RWPE2 (cell line): ENCODE measurements at regions not wholly inside any gene's neighbourhood (a gene's known extent, or its start where the extent isn't known, plus 50 kb on each side); places are given as distances from the start of the nearest gene placed in this dataset.

Experiments
- ATAC-seq: fragments of 200-7000 bp; cut with Tn5 transposase; 3 replicates; pipeline ENCODE4 v1.9.1; 2021; ENCODE audit warnings: low read depth
- DNase-seq: peaks from one replicate; pipeline ENCODE4 v3.0.0-alpha.2; 2020; ENCODE audit warnings: low spot score
- H3K27ac ChIP-seq: fragments of 450-650 bp; 2 replicates; pipeline ENCODE4 v1.5.1; 2017; ENCODE audit warnings: mild to moderate bottlenecking; ENCODE audit not compliant: poor library complexity, severe bottlenecking
- H3K27me3 ChIP-seq: fragments of 250-450 bp; sonication (Bioruptor Pico); 2 replicates; pipeline ENCODE4 v1.5.1; 2021; ENCODE audit warnings: mild to moderate bottlenecking, moderate library complexity; ENCODE audit not compliant: insufficient read depth, poor library complexity, severe bottlenecking
- H3K36me3 ChIP-seq: fragments of 250-450 bp; sonication (Bioruptor Pico); 2 replicates; pipeline ENCODE4 v1.5.1; 2020; ENCODE audit warnings: low read depth, mild to moderate bottlenecking, moderate library complexity
- H3K4me1 ChIP-seq: fragments of 250-450 bp; sonication (Bioruptor Pico); 2 replicates; pipeline ENCODE4 v1.5.1; 2021; ENCODE audit warnings: mild to moderate bottlenecking, moderate library complexity; ENCODE audit not compliant: insufficient read depth, poor library complexity, severe bottlenecking
- H3K4me3 ChIP-seq: fragments of 250-450 bp; sonication (Bioruptor Pico); 2 replicates; pipeline ENCODE4 v1.5.1; 2021; ENCODE audit warnings: mild to moderate bottlenecking, moderate library complexity; ENCODE audit not compliant: severe bottlenecking
- H3K9me3 ChIP-seq: fragments of 250-450 bp; sonication (Bioruptor Pico); 2 replicates; pipeline ENCODE4 v1.5.1; 2021; ENCODE audit warnings: mild to moderate bottlenecking, moderate library complexity; ENCODE audit not compliant: severe bottlenecking
- CTCF ChIP-seq: fragments of 450-650 bp; IDR thresholded peaks from one replicate; pipeline ENCODE4 v1.5.1; 2017; ENCODE audit warnings: mild to moderate bottlenecking, moderate library complexity; ENCODE audit not compliant: poor library complexity, severe bottlenecking

GRCh38 chr14:71311061-71311460, 403.8 kb downstream of the PCNX1 start:
- no peak overlapping the region for H3K27ac ChIP-seq
- no peak for TF ChIP-seq CTCF
- ATAC-seq, result no peak
- no peak overlapping the region for H3K4me3 ChIP-seq
- no peak for DNase-seq
- no peaks in the 10 kb centered on the region for H3K36me3 ChIP-seq
- no peaks in the 10 kb centered on the region for H3K27me3 ChIP-seq
- no peaks in the 10 kb centered on the region for H3K4me1 ChIP-seq
- H3K9me3 ChIP-seq, result no peaks in the 10 kb centered on the region

- ATAC-seq (no peak), DNase-seq (no peak)
- Histone ChIP-seq H3K27me3 (no peaks in the 10 kb centered on the region), H3K9me3 (no peaks in the 10 kb centered on the region), H3K36me3 (no peaks in the 10 kb centered on the region), H3K4me1 (no peaks in the 10 kb centered on the region), H3K4me3 (no peak overlapping the region), H3K27ac (no peak overlapping the region)
- no peak for TF ChIP-seq CTCF
Observed at GRCh38 chr14:71314717-71315116, 407.5 kb downstream of the PCNX1 start.

GRCh38 chr14:71317385-71318096, 410.3 kb downstream of the PCNX1 start:
- Histone ChIP-seq H3K9me3 (no peaks in the 10 kb centered on the region), H3K4me3 (no peak overlapping the region), H3K27me3 (no peaks in the 10 kb centered on the region), H3K27ac (no peak overlapping the region), H3K4me1 (peaks cover 4% of the 10 kb centered on the region), H3K36me3 (no peaks in the 10 kb centered on the region)
- DNase-seq (no peak), ATAC-seq (no peak)
- no peak for TF ChIP-seq CTCF

GRCh38 chr14:71318097-71318459, 410.8 kb downstream of the PCNX1 start:
- no peak for ATAC-seq
- TF ChIP-seq CTCF, result no peak
- no peaks in the 10 kb centered on the region for H3K27me3 ChIP-seq
- H3K36me3 ChIP-seq, result peaks cover 4% of the 10 kb centered on the region; the same call in 1 of the 2 replicates
- H3K9me3 ChIP-seq, result no peaks in the 10 kb centered on the region
- no peak overlapping the region for H3K4me3 ChIP-seq
- no peak for DNase-seq
- H3K4me1 ChIP-seq, result peaks cover 8% of the 10 kb centered on the region
- H3K27ac ChIP-seq, result no peak overlapping the region

- peaks cover 22% of the 10 kb centered on the region for H3K4me1 ChIP-seq
- ATAC-seq, result no peak
- DNase-seq, result no peak
- TF ChIP-seq CTCF, result peak; percentile 4
- peak overlapping the region; percentile 81 for H3K4me3 ChIP-seq
- peaks cover 6% of the 10 kb centered on the region; the same call in 1 of the 2 replicates for H3K36me3 ChIP-seq
- H3K27ac ChIP-seq, result peak overlapping the region; percentile 93
- no peaks in the 10 kb centered on the region for H3K9me3 ChIP-seq
- no peaks in the 10 kb centered on the region for H3K27me3 ChIP-seq
Observed at GRCh38 chr14:71319666-71320065, 412.4 kb downstream of the PCNX1 start.
